NCI-H1105 treated with DMSO at 0.1 percent for 48 hours (cell line): ENCODE measurements at regions not wholly inside any gene's neighbourhood (a gene's known extent, or its start where the extent isn't known, plus 50 kb on each side); places are given as distances from the start of the nearest gene placed in this dataset.

ENCODE experiments used
- DNase-seq: peaks from one replicate; lab custom pipeline; 2025; lab: John Stamatoyannopoulos, UW

DNA sequence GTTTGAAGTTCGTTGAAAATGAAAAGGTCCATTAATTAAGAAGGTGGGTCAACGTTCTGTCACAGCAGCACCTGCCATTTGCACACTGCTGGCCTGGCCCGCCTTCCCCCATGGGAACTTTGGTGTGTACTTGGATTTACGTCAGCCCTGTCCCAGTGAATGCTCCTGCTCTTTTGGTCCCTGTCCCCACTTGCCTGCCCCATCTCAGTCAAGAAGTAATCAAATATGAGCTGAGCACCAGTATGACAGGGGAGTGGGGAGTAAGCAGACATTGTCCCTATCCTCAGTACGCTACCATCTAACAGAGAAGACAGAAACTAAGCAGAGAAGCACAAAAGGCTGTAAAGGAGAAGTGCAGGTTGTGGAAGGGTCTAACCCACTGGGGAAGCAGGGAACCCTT, 65.1 kb downstream of the SLC4A3 start:
- no peak for DNase-seq

DNA sequence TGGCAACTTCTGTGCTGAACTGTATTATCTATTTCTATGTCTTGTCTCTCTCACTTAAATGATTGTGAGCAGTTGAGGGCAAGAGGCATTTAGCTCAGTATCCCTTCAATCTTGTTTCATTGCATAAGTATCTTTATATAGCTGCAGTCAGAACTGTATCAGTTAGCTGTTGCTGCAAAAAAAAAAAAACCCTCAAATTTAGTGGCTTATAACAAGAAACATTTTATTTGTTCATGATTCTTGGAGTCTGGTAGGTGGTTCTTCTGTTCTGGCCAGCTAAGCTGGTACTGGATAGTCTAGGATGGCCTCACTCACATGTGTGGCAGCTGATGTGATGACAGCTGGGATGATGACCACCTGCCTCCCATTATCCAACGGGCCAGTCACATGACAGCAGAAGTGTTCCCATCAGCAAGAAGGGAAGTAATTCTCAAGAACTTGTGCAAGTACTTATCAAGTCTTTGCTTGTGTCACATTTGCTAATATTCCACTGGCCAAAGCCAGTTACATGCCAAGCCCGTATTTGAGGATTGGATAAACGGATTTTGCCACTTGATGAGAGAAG, 67.8 kb downstream of the SLC4A3 start:
- no peak for DNase-seq

DNA sequence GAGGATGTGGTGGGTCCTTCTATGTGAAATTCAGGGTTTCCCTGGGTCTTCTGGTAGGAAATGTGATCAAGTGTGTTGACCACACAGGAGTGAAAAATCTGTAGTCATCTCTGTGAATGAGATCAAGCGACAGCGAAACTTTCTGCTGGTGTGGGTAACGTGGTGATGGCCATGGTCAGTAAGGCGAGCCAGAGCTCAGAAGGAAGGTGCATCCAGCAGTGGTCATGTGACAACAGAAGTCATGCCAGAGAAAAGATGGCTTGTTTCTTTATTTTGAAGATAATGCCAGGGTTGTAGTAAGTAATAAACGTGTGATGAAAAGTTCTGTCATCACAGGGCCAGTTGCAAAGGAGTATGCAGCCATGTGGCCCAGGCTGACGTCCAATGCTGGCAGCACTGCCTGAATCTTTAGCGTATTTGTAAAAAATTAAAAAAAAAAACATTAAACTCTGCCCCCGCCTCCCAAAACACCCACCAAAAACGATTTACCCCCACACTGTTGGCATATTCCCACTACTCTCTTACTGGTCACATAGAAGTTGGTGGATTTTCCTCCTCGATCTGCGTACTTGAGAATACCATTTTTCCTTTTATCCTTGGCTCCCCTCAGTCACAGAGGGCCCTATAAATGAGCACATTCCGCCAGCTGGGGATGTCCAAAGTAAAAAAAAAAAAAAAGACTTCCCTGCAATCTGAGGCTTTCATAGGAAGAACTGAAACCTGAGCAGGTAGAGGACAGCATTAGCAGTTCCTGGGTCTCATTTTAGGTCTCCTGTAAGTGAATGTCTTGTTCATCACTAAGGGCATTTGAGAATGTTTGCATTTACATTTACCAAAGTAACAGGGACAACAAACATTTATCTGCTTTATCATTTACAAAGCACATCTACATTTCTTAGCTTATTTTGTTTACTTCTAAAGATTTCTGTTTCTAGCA, 70.6 kb downstream of the SLC4A3 start:
- no peak for DNase-seq

DNA sequence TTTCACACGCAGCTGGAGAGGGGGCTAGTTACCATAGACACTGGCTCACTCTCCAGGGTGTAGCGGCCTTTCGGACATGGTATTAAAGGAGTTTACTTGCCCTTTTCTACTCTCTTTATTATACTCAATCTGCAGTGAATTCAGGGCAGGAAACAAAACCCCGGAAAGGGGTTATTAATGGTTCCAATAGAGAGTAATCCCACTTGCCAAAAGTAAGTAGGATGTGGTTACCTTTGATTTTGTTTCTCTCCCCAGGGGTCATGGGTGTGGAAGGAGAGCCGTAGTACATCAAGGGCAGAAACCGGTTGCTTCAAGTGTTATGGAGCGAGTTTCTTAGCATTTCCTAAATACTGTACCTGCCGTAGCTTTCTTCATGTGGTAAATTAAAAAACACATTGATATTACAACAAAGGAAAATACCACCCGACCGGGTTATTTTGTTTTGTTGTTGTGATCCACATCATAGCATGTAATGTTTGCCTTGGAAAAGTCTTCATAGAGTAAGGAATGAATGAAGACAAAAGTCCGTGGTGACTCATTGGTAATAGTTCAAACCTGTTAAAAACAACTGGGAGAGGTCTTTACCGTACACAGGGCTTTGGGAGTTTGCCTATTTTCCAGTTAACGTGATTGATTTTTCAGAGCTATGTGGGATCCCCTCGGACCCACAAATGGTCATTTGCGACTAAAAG, 71.5 kb downstream of the SLC4A3 start:
- no peak for DNase-seq

DNA sequence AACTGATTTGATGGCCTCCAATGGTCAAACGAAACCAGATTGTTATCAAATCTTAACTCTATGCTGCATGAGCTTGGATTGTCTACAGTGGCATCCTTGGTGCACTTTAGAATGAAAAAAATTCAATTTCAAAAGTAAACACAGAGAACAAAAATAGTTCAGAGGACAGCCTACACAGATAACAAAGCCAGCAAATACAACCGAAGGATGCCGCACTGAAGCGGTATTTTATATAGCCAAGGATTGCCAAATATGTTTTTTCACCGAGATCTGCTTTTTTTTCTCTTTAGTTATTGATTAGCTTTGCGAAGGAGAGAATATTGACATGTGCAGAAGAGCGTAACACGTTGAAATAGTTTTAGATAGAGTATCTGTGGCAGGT, 72.0 kb downstream of the SLC4A3 start:
- DNase-seq: no peak

DNA sequence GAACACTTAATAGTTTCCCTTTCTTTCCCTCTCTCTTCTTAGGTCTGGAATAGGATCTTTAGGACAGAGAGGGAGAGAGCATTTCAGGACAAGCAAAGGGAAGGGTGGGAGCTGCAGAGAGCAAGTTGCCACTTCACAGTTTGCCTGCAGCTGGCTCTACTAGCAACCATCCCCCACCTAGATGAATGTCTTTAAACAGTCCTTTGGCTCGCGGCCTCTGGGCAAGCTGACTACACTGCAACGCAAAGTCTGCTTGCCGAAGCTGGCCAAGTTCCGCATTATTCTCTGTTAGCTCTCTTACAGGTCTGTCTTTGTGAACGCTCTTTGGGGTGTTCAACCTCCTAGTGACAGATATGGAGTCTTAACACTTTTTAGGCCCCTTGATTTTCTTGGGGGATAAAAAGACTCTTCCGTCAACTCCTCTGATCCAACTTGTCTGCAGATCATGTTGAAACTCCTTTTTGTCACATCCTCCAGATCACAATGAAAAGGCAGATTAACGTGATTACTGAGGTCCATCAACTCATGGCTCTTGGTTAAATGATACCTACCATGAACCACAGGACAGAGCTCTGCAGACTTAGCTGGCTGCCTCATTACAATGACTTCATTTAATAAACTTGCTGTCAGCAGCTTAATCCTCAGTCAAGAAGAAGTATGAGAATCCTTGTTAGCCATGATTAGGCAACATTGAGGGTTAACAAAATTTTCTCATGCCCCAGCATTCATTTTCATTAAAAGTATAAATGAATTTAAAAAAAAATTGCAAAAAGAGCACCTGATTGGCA, 74.6 kb downstream of the SLC4A3 start:
- DNase-seq: no peak

DNA sequence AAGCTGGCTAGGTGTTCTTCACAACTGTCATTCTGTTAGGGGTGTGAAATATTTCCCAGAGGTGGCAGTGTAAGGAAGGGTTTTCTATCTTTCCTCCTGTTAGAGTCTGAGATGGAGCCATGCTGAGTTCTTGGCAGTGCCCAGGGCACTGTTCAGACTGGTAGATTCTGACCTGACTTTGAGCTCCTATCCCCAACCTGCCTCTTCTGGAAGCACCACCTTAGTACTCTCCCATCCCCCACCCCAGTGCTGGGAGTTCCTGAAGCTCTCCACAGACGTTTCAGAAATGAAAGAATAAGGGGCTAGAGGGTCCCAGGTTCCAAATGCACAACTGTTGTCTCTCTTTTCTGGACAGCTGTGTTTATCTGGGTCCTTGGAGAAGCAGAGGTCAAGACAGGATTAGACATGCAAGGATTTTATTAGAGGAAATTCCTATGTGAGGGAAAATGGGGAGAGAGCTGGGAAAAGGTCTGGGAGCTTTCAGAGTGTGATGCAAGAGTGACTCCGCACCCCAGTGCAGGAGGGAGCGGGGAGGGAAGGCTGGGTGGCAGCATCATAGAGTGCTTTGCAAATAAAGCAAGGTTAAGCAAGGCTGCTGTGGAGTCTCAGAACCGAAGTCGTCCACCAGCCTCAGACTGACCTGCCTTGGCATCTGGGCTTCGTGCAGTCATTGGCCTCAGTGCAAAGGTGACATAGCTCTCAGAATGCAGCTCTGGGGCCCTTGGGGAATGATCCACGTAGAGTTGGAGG, 75.5 kb downstream of the SLC4A3 start:
- DNase-seq: no peak

DNA sequence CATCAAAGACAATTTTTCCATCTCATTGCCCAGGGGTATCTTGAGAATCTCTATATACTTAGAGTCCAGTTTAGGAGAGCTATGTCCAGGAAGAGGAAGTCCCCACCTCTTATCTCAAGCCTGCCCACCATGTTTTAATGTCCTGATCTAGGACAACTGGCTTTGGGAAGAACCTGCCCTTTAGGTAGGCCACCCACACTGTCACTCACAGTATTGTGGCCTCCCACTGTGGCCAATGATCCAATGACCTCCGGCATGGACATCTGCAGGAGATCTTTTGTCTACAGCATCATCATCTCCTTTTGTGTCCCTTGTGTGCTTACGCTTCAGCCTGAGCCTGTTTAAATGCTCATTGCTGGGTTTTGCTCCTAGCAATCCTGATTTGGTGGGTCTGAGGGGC, 77.4 kb downstream of the SLC4A3 start:
- no peak for DNase-seq

DNA sequence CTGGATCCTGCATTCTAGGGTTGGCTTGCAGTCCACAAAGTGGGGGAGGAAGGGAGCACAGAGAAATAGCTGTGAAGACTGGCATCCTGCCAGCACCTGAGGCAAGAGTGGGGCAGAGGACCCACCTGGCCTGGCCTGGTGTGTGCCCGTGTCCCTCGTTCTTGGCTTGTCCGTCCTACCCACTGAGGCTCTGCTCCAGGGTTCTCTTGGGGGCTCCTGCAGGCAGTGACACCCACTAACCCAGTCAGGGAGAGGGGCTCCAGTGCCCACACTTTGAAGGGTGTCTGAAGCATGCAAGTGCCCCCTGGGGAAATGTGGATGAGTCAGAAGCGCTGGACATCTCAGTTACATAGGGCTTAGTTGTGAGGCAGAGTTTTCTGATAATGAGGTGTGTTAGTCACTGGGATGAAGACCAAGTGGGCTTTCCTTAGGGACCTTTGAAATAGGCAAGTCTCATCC, 79.4 kb downstream of the SLC4A3 start:
- DNase-seq: no peak

DNA sequence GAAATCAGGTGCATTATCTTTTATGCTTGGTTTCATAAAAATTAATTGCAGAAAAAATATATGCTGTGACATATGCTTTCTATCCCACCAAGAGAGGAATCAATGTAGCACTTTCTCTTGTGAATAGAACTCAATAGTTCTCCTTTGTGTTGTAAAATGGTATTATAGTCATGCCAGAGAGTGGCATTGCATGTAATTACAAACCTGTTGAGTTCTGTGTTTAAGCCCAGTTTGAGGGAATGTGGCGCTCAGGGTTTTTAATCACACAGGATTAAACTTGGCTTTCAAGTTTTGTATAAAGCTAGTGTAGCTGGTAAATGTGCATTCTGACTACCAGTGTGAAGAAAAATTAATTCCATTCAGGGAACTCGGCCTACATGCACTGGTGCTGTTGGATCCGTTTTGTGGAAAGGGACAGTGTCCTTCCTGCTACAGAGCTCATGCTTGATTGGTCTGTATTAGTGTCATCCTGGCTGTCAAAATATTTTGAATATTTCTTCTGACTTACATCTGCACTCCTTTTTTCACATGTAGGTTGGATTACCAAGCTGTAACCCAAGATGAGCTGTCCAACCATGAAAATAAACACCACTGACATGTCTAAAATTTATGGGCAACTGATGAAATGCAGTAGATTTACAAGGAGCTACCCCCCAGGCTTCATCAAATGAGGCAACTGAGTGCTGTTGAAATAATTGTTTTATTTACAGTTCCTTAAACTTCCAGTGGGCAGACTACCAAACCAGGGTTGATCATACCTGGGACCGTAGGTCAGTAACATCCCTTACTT, 80.3 kb downstream of the SLC4A3 start:
- DNase-seq: no peak

DNA sequence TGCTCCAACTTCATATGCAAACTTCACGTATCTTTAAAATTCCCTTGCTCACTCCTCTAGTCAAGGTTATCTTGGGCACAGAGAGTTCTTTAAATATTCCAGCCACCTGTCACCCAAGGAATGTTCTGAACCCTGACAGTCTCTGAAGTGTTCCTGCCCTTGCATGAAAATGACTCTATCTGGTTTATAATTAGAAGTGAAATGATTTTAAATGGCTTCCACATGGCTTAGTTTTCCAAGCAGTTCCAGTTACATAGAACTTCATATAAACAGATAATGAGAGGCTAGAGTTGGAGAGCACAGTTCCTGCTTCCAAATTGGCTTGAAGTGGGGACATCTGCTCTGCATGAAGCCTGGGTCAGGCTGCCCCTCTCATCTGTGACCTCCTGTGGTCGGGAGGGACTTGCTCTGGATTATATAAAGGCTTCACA, 81.9 kb downstream of the SLC4A3 start:
- DNase-seq: no peak

DNA sequence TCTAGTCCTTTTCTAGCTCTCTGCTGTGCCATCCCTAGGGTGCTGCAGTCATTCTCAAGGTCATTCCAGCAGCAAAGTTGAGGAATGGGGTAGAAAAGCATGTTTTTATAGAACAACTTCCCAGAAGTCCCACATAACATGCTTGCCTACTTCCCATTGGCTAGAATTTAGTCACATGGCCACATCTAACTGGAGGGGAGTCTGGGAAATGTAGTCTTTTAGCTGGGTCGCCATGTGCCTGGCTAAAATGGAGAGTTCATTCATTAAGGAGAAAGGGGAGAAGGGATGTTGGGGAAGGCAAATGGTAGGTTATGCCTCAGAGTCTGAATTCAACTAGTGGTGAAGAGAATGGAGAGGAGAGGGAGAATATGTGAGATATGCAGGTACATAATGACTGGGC, 85.7 kb downstream of the SLC4A3 start:
- DNase-seq: no peak

DNA sequence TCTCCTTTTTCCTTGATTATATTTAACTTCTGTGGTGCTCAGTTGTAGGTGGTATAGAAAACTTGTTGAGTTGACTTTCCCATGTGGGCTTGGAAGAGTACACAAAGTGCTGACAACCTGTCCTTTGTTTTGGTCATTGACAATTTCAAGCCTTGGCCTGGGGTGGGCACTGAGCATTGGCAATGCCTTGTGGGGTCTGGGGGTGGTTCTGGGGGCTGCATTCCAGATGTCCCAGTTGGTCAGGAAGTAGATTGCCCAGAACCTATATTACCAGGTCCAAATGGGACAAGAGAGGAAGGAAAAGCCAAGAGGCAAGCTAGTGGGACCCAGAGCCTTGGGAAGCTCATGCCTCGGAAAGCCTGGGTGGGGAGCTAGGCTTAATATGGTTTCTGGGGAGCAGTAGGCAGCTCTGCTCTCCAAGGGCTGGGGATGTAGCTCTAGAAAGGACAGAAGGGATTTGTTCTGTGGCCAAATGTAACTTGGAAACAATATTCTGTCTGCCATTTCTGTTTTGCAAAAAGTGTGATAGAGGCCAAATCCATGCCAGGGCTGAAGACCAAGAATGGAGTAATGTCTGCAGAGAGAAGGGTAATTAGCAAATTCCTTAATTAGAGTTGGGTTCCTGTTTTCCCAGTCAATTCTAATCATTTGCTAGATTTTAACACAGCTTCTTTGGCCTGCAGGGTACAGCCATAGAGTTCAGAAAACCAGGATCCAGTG, 87.4 kb downstream of the SLC4A3 start:
- no peak for DNase-seq

DNA sequence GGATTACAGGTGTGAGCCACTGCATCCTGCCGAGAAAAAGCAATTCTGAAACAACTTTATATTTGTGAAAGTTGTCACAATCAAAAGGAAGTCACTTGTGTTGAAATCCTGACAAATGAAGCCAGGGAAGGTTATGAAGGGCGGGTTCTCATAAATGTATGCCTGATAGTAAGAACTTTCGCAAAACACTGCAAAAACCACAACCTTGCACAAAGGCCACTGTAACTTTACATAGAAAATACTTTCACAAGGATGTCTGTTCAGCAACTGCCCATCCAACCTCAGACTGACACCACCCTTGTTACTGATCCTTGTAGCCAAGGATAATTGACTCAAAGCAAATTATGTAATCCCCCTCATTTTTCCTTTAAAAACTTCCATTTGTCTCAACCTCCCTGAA, 90.6 kb downstream of the SLC4A3 start:
- no peak for DNase-seq

DNA sequence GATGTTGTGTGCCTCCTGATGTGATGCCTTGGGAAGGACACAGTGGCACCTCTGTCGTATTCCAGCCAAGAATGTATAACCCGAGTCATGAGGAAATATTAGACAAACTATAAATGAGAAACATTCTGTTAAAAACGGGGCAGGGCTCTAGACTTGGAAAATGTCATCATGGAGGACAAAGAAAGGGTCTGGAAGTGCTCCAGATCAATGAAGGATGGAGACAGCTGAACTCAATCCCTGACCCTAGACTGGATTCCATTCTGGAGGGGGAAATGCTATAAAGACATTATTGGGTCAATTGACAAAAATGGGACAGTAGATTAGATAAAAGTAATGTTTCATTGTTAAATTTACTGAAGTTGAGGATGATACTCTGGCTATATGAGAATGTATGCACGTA, 92.1 kb downstream of the SLC4A3 start:
- DNase-seq: no peak

DNA sequence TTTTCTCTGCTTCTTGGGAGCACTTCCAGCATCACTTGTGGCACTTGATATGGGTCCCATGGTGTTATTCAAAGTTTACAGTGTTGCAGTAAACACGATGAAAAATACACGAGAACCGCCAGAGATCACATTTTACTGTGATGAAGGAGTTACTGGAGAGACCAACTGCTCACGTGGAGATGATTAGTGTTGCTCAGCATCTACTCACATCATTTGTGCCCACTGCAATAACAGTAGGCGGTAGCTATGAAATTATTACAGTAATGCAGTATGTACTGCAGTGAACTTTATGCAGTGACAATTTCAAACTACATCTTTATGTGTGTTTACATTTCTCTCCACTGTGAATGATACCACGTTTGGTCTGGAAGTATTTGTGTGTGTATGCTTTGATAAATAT, 93.5 kb downstream of the SLC4A3 start:
- no peak for DNase-seq

DNA sequence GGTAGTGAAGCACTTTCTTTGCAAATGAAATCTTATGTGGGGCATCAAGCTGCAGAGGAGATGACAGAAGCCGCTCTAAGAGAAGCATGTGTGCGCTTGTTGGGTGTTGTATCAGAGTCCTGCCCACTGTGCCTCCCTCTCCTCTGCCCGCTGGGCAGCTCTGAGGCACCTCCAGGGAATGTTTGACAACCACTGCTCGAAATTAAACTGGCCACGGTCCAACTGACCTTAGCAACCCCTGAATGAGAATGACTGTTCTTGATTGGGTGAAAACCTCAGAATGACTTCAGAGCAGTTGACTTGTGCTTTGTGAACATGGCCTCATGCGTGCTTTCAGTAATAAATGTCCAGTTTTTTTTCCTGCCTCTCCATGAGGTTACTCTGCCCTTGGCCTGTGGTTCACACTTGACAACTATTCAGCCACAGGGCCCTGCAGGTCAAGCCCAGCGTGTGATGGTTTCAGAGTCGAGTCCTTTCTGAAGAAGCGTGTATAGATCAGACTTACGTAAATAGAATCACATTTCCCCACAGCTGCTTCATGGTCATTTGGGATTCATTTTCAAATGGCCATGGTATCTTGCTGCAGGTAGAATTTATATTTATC, 94.9 kb downstream of the SLC4A3 start:
- no peak for DNase-seq

DNA sequence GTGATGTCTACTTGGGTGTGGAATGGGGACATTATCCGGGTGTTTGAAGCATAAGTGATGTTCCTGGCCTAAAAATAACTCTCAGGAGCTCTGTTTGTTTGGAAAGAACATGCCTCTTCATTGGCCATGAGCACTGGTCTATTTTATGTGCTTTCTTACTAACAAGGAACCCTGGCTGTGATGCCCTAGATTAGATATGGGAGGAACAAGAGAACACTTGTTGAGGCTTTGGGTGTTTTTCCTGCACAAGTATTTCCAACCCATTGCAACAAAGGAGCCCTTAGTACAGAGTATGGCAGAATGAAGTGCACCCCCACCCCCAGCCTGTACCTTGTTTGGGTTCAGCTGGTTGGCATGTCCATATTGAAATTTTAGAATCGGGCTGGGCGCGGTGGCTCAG, 95.9 kb downstream of the SLC4A3 start:
- DNase-seq: no peak

DNA sequence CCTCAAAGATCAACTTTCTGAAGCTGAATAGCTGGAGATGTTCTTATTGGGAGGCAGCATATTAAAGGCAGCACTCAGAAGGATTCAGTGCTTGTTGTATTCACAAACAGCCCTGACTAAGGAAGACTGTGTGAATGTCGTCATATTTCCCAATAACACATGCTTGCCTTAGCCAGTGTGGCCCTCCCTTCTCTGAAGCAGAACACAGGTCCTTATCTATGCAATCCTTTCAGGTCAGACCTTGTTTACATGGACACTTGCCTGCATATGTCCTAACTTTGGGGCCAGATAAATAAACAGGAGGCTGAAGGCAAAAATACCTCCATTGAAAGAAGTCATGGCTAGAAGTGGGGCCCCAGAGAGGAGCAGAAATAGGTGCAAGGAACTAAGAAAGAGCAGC, 97.2 kb downstream of the SLC4A3 start:
- DNase-seq: no peak

DNA sequence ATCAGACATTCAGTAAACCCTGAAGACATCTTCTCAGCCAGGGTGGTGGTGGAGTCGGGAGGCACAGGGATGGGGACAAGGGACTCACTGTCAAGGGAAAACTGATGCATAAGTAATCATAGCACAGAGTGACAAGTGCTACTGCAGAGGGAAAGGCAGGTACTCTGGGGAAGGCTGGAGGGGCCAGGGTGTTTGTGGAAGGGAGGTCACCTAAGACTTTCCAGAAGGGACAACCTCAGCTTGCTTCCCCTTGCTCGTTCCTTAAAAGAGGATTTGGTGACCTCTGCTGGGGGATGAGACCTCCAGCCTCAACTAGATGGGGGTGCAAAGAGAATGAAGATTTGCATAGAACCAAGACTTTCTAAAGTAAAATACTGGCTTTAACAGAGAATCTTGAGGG, 99.5 kb downstream of the SLC4A3 start:
- DNase-seq: no peak
